T-helper 1 cell treated with Interleukin-12 subunit alpha and Interleukin-12 subunit beta and Interleukin-4 antibody, amounts not matched to agents 30 μg/mL and 1 μg/mL, for 36 hours (primary cell): ENCODE measurements at regions not wholly inside any gene's neighbourhood (a gene's known extent, or its start where the extent isn't known, plus 50 kb on each side); places are given as distances from the start of the nearest gene placed in this dataset.
"Not testable (repeated sequence)": the region's sequence is repeated elsewhere in the genome, so short reads cannot be mapped to it uniquely, and the experiment has no call there.

ENCODE experiments used
- H3K27ac Mint-ChIP-seq: one replicate; pipeline ENCODE4 v1.8.0; 2021; ENCODE audit warnings: mild to moderate bottlenecking, mixed read lengths
- H3K27me3 Mint-ChIP-seq: one replicate; pipeline ENCODE4 v1.8.0; 2021; ENCODE audit warnings: low read depth, mixed read lengths
- H3K36me3 Mint-ChIP-seq: one replicate; pipeline ENCODE4 v1.8.0; 2021; ENCODE audit warnings: low read depth, mixed read lengths
- H3K4me1 Mint-ChIP-seq: one replicate; pipeline ENCODE4 v1.8.0; 2021; ENCODE audit warnings: low read depth, mixed read lengths
- H3K4me3 Mint-ChIP-seq: one replicate; pipeline ENCODE4 v1.8.0; 2021; ENCODE audit warnings: mild to moderate bottlenecking, moderate library complexity, mixed read lengths
- H3K9me3 Mint-ChIP-seq: one replicate; pipeline ENCODE4 v1.8.0; 2021; ENCODE audit warnings: mixed read lengths

GRCh38 chr7:57198801-57199200 lies 66.6 kb upstream of the ZNF479 start:
- Mint-ChIP-seq H3K36me3 (no peaks in the 10 kb centered on the region), H3K27me3 (no peaks in the 10 kb centered on the region), H3K4me3 (no peak overlapping the region), H3K27ac (no peak overlapping the region), H3K9me3 (peaks cover 13% of the 10 kb centered on the region), H3K4me1 (no peaks in the 10 kb centered on the region)

DNA sequence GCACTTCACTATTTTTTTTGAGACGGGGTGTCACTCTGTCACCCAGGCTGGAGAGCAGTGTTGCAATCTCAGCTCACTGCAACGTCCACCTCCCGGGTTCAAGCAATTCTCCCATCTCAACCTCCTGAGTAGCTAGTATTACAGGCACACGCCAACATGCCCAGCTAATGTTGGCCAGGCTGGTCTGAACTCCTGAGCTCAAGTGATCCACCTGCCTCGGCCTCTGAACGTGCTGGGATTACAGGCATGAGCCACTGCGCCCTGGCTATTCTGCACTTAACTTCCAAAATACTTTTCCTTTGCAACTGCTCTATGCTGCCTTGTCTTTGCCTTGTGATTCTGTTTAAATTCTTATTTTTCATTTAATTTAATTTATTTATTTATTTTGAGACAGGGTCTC lies 67.0 kb upstream of the ZNF479 start:
- Mint-ChIP-seq H3K4me3 (no peak overlapping the region), H3K9me3 (peaks cover 17% of the 10 kb centered on the region), H3K27me3 (no peaks in the 10 kb centered on the region), H3K27ac (no peak overlapping the region), H3K4me1 (no peaks in the 10 kb centered on the region), H3K36me3 (no peaks in the 10 kb centered on the region)

GRCh38 chr7:57201021-57201894 lies 69.0 kb upstream of the ZNF479 start:
- H3K27me3 Mint-ChIP-seq = no peaks in the 10 kb centered on the region
- H3K27ac Mint-ChIP-seq = no peak overlapping the region
- H3K4me1 Mint-ChIP-seq = no peaks in the 10 kb centered on the region
- no peaks in the 10 kb centered on the region for H3K36me3 Mint-ChIP-seq
- no peak overlapping the region for H3K4me3 Mint-ChIP-seq
- peaks cover 27% of the 10 kb centered on the region for H3K9me3 Mint-ChIP-seq

DNA sequence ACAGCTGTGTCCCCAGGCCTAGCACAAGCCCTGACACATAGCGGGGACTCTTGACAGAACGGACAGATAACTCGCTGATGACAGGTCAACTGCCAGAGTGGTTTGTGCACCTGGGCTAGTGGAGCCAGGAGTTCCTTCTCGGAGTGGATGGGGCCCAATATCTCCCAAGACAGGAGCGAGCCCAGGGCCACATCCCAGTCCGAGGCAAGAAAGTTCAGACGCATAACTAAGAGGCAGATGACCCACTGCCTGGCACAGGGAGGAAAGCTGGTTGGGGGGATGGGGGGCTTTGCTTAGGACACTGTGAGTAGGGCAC lies 69.6 kb upstream of the ZNF479 start:
- Mint-ChIP-seq H3K4me3 (no peak overlapping the region), H3K36me3 (no peaks in the 10 kb centered on the region), H3K27me3 (no peaks in the 10 kb centered on the region), H3K4me1 (no peaks in the 10 kb centered on the region), H3K27ac (no peak overlapping the region), H3K9me3 (peaks cover 28% of the 10 kb centered on the region)

DNA sequence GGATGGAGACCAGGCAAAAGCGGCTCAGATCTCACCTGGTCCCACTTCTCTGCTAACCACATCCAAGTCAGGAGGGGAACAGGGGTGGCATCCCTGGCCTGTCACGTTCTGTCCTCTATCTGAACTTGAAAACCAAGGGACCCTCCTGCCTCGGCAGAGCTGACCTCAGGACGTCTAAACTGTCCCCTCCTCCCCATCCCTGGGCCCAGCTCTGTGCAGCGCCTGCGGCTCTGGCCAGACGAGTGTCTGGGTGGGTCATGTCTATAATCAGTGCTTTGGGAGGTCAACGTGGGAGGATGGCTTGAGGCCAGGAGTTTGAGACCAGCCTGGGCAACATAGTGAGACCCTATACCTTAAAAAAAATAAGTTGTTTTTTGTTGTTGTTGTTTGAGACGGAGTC lies 70.0 kb upstream of the ZNF479 start:
- Mint-ChIP-seq H3K4me3 (no peak overlapping the region), H3K4me1 (no peaks in the 10 kb centered on the region), H3K36me3 (no peaks in the 10 kb centered on the region), H3K27me3 (no peaks in the 10 kb centered on the region), H3K9me3 (peaks cover 30% of the 10 kb centered on the region), H3K27ac (no peak overlapping the region)

DNA sequence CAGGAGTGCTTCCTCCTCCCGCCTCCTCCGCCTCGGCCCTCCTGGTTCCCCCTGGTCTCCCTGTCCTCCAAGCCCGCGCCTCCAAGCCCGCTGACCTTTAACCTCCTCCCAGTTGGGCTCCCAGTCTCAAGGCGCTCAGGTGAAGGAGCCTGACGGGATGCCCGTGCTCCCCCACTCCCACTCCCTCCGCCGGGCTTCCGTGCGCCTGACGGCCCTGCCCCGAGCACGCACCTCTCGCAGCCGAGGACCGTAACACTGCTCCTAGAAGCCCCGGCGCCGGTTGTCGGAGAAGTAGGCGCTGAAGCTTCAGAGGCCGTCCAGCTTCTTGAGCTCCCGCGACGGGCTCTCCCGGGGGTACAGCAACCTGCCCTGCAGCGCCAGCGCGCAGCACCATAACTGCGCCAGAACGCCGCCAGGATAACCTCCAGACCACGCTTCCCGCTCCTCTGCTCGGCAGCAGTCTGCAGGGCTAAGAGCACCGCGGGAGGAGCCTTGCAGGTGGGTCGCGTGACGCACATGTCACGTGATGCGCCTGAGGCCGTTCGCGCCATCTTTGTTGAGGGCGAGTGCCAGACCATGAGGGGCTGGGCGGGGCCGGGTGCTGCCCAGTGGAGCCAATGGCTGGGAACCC lies 71.0 kb upstream of the ZNF479 start:
- Mint-ChIP-seq H3K4me3 (no peak overlapping the region), H3K36me3 (no peaks in the 10 kb centered on the region), H3K4me1 (no peaks in the 10 kb centered on the region), H3K27ac (no peak overlapping the region), H3K27me3 (no peaks in the 10 kb centered on the region), H3K9me3 (peaks cover 39% of the 10 kb centered on the region)

DNA sequence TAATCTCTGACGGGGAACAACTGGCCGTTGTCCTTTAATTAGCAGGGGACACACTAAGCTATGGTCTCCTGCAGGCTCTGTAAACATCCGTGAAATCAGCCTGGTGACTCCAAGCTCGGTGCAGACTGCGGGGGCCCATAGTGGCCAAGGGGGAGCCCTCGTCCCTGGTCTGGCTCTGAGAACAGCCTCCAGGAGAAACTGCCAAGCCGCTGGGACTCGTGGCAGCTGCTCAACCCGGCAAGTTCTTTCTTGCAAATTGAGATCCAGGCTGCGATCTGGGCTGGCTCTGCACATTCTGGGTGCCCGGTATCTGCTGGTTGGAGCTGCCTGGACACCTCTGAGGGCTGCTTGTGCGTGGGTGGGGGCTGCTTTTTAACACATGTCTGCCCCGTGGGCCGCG lies 71.6 kb upstream of the ZNF479 start:
- H3K27me3 Mint-ChIP-seq, H3K4me1 Mint-ChIP-seq: not testable (repeated sequence)

DNA sequence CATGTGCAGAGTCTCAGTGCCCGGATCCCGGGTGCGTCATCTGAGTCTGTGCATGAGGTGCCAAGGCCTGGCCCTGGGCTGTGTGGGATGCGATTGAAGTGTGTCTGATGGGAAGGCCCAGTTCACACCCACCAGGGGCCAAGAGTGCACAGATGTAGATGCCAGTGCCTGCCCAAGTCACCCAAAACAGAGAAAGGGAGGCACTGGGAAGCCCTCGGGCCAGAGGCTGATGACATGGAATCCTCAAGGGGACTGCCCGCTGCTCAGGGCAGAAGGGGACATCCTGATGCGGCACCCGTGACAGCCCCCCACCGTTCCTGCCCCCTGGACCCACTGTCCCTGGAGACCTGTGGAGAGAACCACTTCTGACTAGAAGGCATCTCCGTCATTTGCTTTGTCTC lies 72.2 kb upstream of the ZNF479 start:
- Mint-ChIP-seq H3K4me1 (no peaks in the 10 kb centered on the region), H3K9me3 (peaks cover 47% of the 10 kb centered on the region), H3K27ac (no peak overlapping the region)

More for the DNA sequence above, 71.6 kb upstream of the ZNF479 start:
- peaks cover 43% of the 10 kb centered on the region for H3K9me3 Mint-ChIP-seq
- H3K36me3 Mint-ChIP-seq, H3K27ac Mint-ChIP-seq, H3K4me3 Mint-ChIP-seq: not testable (repeated sequence)

DNA sequence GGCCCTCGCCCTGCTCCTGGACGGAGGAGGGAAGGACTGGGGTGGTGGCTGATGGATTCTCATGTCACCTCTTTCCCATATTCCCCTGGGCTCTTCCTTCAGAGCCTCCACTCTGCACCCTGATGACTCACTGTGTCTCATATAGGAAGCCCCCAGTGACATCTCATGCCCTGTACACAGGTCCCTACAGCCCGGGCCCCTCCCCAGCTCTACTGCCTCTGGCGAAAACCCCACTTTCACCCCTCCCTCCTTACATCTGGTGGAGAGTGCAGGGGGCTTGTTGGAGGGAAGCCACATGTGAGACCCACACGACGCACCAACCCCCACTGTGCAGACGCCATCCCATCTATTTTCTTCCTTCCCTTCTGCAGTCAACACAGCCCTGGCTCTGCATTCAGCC lies 72.8 kb upstream of the ZNF479 start:
- peaks cover 4% of the 10 kb centered on the region for H3K36me3 Mint-ChIP-seq
- H3K27me3 Mint-ChIP-seq = no peaks in the 10 kb centered on the region
- H3K4me3 Mint-ChIP-seq = no peak overlapping the region
- H3K9me3 Mint-ChIP-seq = peaks cover 50% of the 10 kb centered on the region
- no peaks in the 10 kb centered on the region for H3K4me1 Mint-ChIP-seq
- H3K27ac Mint-ChIP-seq = no peak overlapping the region

More for the DNA sequence above, 72.2 kb upstream of the ZNF479 start:
- Mint-ChIP-seq H3K27me3 (no peaks in the 10 kb centered on the region), H3K4me3 (no peak overlapping the region), H3K36me3 (peaks cover 4% of the 10 kb centered on the region)

DNA sequence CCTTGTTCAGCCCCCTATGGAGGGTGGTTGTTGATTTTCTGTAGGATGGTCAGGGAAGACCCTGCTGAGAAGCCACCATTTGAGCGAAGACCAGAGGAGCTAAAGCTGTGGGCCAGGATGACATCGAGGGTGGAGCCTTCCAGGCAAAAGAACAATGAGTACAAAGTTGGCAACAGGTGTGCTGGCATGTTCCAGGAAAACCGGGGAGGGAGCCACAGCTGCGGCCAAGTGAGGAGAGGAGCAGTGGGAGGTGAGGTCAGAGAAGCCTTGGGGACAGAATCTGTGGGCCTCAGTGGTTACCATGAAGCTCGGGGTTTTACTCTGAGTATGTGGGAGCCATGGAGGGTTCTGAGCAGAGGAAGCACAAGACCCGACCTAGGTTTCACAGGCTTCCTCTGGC lies 75.6 kb upstream of the ZNF479 start:
- H3K36me3 Mint-ChIP-seq = peaks cover 4% of the 10 kb centered on the region
- peaks cover 43% of the 10 kb centered on the region for H3K9me3 Mint-ChIP-seq
- no peaks in the 10 kb centered on the region for H3K27me3 Mint-ChIP-seq
- H3K4me3 Mint-ChIP-seq = no peak overlapping the region
- no peaks in the 10 kb centered on the region for H3K4me1 Mint-ChIP-seq
- no peak overlapping the region for H3K27ac Mint-ChIP-seq

DNA sequence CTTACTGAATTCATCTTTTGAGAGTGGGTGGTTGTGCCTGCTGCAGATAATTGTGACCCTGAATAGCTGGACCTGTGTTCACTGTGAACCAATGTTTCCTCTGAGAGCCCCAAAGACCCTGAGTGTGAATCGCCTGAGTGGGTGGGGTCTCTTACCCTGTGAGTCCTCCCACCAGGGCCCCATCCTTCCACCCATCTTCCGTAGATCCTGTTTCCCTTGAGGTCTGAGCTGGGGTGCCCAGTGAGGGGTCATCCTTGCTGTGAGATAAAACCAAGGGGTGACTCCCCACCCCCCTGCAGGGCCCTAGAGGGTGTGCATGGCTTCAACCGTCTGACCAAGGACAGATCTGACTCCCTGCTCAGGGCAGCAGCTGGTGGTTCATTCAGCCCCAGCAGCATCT lies 78.0 kb upstream of the ZNF479 start:
- Mint-ChIP-seq H3K4me1 (no peaks in the 10 kb centered on the region), H3K27ac (no peak overlapping the region), H3K4me3 (no peak overlapping the region), H3K9me3 (peaks cover 49% of the 10 kb centered on the region), H3K36me3 (peaks cover 4% of the 10 kb centered on the region), H3K27me3 (no peaks in the 10 kb centered on the region)

DNA sequence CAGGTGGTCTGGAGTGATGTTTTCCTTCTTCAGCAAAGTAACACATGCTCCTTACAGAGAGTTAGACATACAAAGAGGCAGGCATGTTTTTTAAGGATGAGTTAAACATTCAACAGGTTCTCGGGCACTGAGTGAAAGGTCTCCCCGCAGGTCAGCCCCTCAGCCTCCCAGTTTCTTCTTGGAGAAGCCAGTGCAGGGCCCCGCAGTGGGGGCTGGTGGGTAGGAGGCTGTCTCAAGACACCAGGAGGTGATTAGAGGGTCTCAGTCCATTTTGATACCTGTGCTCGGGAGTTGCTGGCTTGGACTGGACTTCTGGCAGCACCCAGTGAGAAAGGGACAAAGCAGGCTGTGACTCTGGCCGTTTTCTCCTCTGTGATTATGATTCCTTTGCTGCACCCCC lies 78.6 kb upstream of the ZNF479 start:
- Mint-ChIP-seq H3K27ac (no peak overlapping the region), H3K36me3 (peaks cover 4% of the 10 kb centered on the region), H3K4me3 (no peak overlapping the region), H3K9me3 (peaks cover 54% of the 10 kb centered on the region), H3K27me3 (no peaks in the 10 kb centered on the region), H3K4me1 (no peaks in the 10 kb centered on the region)

DNA sequence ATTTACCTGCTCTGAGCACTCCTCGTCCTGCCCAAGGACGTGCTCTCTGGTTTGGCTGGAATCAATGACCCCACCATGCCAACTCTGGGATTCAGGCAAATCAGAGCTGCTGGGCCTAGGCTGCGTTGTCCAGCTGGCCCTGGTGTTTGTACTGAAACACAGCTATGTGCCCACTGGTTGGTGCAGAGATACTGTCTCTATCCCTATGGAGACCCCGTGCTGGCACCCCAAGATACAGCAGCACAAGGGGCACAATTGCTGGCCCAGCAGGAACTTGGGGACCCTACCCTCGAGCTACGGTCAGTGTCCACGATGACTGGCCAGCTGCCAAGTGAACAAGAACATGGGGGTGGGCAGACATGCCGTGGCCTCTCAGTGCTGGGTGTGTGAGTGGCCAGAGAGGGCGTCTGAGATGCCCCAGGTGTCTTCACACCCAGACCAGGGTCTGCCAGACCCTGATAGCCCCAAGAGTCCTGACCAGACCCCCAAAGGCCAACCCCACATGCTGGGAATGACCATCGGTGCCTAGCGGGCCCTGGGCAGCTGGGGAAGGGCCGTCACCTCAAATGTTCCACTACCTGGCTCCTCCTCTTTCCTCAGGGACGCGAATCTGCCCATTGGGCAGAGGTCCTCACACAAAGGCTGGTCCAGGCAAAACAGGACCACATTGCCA lies 79.3 kb upstream of the ZNF479 start:
- no peak overlapping the region for H3K4me3 Mint-ChIP-seq
- no peaks in the 10 kb centered on the region for H3K27me3 Mint-ChIP-seq
- H3K27ac Mint-ChIP-seq = no peak overlapping the region
- peaks cover 5% of the 10 kb centered on the region for H3K36me3 Mint-ChIP-seq
- H3K9me3 Mint-ChIP-seq = peaks cover 56% of the 10 kb centered on the region
- no peaks in the 10 kb centered on the region for H3K4me1 Mint-ChIP-seq

GRCh38 chr7:57215423-57215822 lies 83.2 kb upstream of the ZNF479 start:
- H3K36me3 Mint-ChIP-seq = peaks cover 12% of the 10 kb centered on the region
- H3K27ac Mint-ChIP-seq = no peak overlapping the region
- no peak overlapping the region for H3K4me3 Mint-ChIP-seq
- H3K27me3 Mint-ChIP-seq = no peaks in the 10 kb centered on the region
- peaks cover 69% of the 10 kb centered on the region for H3K9me3 Mint-ChIP-seq
- no peaks in the 10 kb centered on the region for H3K4me1 Mint-ChIP-seq

DNA sequence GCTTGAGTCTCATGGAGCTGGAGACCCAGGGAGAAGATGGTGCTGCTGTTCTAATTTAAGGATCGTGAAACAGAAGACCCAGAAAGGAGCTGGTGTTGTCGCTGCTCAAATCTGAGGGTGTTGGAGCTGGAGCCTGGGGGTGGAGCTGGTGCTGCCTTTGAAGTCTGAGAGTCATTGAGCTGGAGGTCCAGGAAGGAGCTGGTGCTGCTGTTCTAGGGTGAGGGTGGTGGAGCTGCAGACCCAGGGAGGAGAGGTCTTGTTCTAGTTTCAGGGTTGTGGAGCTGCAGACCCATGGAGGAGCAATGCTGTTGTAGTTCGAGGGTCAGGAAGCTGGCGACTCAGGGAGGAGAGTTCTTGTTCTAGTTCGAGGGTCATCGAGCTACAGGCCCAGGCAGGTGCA lies 84.1 kb upstream of the ZNF479 start:
- Mint-ChIP-seq H3K4me1 (no peaks in the 10 kb centered on the region), H3K36me3 (peaks cover 12% of the 10 kb centered on the region), H3K27ac (no peak overlapping the region), H3K27me3 (no peaks in the 10 kb centered on the region), H3K4me3 (no peak overlapping the region), H3K9me3 (peaks cover 78% of the 10 kb centered on the region)
